H9 (cell line): ENCODE measurements at regions not wholly inside any gene's neighbourhood (a gene's known extent, or its start where the extent isn't known, plus 50 kb on each side); places are given as distances from the start of the nearest gene placed in this dataset.

Source experiments
- DNase-seq: peaks from one replicate; pipeline ENCODE4 v3.0.0-alpha.2; 2017
- H2AFZ ChIP-seq: one replicate; pipeline ENCODE4 v1.6.1; 2013; ENCODE audit warnings: mild to moderate bottlenecking, low read length, control low read depth, moderate library complexity
- H2AK5ac ChIP-seq: 2 replicates; pipeline ENCODE4 v1.6.1; 2013; ENCODE audit warnings: low read length, control low read depth, mixed read lengths; ENCODE audit not compliant: insufficient read length
- H2BK120ac ChIP-seq: one replicate; pipeline ENCODE4 v1.6.1; 2013; ENCODE audit warnings: low read depth, mild to moderate bottlenecking, low read length, control low read depth, inconsistent platforms; ENCODE audit not compliant: poor library complexity, severe bottlenecking
- H2BK12ac ChIP-seq: 2 replicates; pipeline ENCODE4 v1.6.1; 2013; ENCODE audit warnings: low read length, control low read depth, mixed read lengths, low read depth; ENCODE audit not compliant: insufficient read length
- H2BK15ac ChIP-seq: 2 replicates; pipeline ENCODE4 v1.6.1; 2013; ENCODE audit warnings: low read depth, low read length, control low read depth
- H2BK20ac ChIP-seq: one replicate; pipeline ENCODE4 v1.6.1; 2013; ENCODE audit warnings: low read depth, mild to moderate bottlenecking, low read length, control low read depth, inconsistent platforms; ENCODE audit not compliant: poor library complexity, severe bottlenecking
- H2BK5ac ChIP-seq: 2 replicates; pipeline ENCODE4 v1.6.1; 2013; ENCODE audit warnings: low read length, control low read depth, mixed read lengths; ENCODE audit not compliant: insufficient read length
- H3K14ac ChIP-seq: 2 replicates; pipeline ENCODE4 v1.6.1; 2013; ENCODE audit warnings: low read length, control low read depth; ENCODE audit not compliant: insufficient read depth
- H3K18ac ChIP-seq: 2 replicates; pipeline ENCODE4 v1.6.1; 2013; ENCODE audit warnings: low read depth, mild to moderate bottlenecking, mixed read lengths, low read length, control low read depth; ENCODE audit not compliant: insufficient read length
- H3K23ac ChIP-seq: 2 replicates; pipeline ENCODE4 v1.6.1; 2013; ENCODE audit warnings: low read length, control low read depth, mixed read lengths, low read depth; ENCODE audit not compliant: insufficient read length
- H3K23me2 ChIP-seq: 2 replicates; pipeline ENCODE4 v1.6.1; 2013; ENCODE audit warnings: low read depth, mild to moderate bottlenecking, mixed read lengths, low read length, control low read depth; ENCODE audit not compliant: insufficient read length, poor library complexity, severe bottlenecking
- H3K27ac ChIP-seq: 2 replicates; pipeline ENCODE4 v1.5.1; 2013; ENCODE audit warnings: low read length, control low read depth, mixed read lengths, low read depth; ENCODE audit not compliant: insufficient read length
- H3K27me3 ChIP-seq: 2 replicates; pipeline ENCODE4 v1.6.1; 2013; ENCODE audit warnings: low read length, control low read depth, inconsistent platforms; ENCODE audit not compliant: insufficient read depth
- H3K4ac ChIP-seq: 2 replicates; pipeline ENCODE4 v1.6.1; 2013; ENCODE audit warnings: low read depth, mild to moderate bottlenecking, control low read depth, inconsistent platforms, low read length, moderate library complexity
- H3K4me1 ChIP-seq: 2 replicates; pipeline ENCODE4 v1.6.1; 2013; ENCODE audit warnings: low read length, control low read depth, inconsistent platforms; ENCODE audit not compliant: insufficient read depth
- H3K4me2 ChIP-seq: 2 replicates; pipeline ENCODE4 v1.6.1; 2013; ENCODE audit warnings: low read length, control low read depth, mixed read lengths; ENCODE audit not compliant: insufficient read length, insufficient read depth
- H3K56ac ChIP-seq: 2 replicates; pipeline ENCODE4 v1.6.1; 2013; ENCODE audit warnings: low read depth, mild to moderate bottlenecking, mixed read lengths, low read length, control low read depth; ENCODE audit not compliant: insufficient read length
- H3K79me1 ChIP-seq: 2 replicates; pipeline ENCODE4 v1.6.1; 2013; ENCODE audit warnings: low read depth, mild to moderate bottlenecking, moderate library complexity, low read length, control low read depth, inconsistent platforms; ENCODE audit not compliant: insufficient read depth, poor library complexity, severe bottlenecking
- H3K79me2 ChIP-seq: 2 replicates; pipeline ENCODE4 v1.6.1; 2013; ENCODE audit warnings: low read length, control low read depth, inconsistent platforms; ENCODE audit not compliant: insufficient read depth
- H3K9ac ChIP-seq: 2 replicates; pipeline ENCODE4 v1.6.1; 2013; ENCODE audit warnings: low read length, control low read depth, mixed read lengths; ENCODE audit not compliant: insufficient read length; ENCODE audit errors: extremely low read depth
- H3K9me3 ChIP-seq: one replicate; pipeline ENCODE4 v1.6.1; 2013; ENCODE audit warnings: low read depth, low read length, inconsistent platforms; ENCODE audit not compliant: control insufficient read depth
- H3T11ph ChIP-seq: one replicate; pipeline ENCODE4 v1.6.1; 2013; ENCODE audit warnings: mild to moderate bottlenecking, low read length, control low read depth, inconsistent platforms
- H4K20me1 ChIP-seq: one replicate; pipeline ENCODE4 v1.6.1; 2013; ENCODE audit not compliant: control insufficient read depth, insufficient read length, insufficient read depth
- H4K5ac ChIP-seq: 2 replicates; pipeline ENCODE4 v1.6.1; 2013; ENCODE audit warnings: low read depth, mild to moderate bottlenecking, mixed read lengths, low read length, control low read depth; ENCODE audit not compliant: insufficient read length
- H4K8ac ChIP-seq: replicated peaks from 2 replicates; pipeline ENCODE4 v1.6.1; 2013; ENCODE audit warnings: low read length, control low read depth, mixed read lengths, low read depth; ENCODE audit not compliant: insufficient read length
- H4K91ac ChIP-seq: 2 replicates; pipeline ENCODE4 v1.6.1; 2013; ENCODE audit warnings: low read depth, mild to moderate bottlenecking, moderate library complexity, mixed read lengths, low read length, control low read depth; ENCODE audit not compliant: insufficient read length
- H3K27ac Mint-ChIP-seq, 3 experiments: 2 replicates in 2 of 3; 3 replicates in 1 of 3; pipeline ENCODE4 v1.8.0; 2020 to 2021; ENCODE audit warnings: mixed read lengths in 3 of 3, mild to moderate bottlenecking in 1 of 3, moderate library complexity in 1 of 3
- H3K27me3 Mint-ChIP-seq: 2 replicates; pipeline ENCODE4 v1.8.0; 2021; ENCODE audit warnings: low read depth, mild to moderate bottlenecking, moderate library complexity, mixed read lengths
- H3K36me3 Mint-ChIP-seq, 3 experiments: 2 replicates in 2 of 3; 3 replicates in 1 of 3; pipeline ENCODE4 v1.8.0; 2020 to 2021; ENCODE audit warnings: low read depth in 3 of 3, mixed read lengths in 3 of 3; ENCODE audit not compliant: insufficient read depth in 1 of 3
- H3K4me1 Mint-ChIP-seq, 2 experiments: 2 replicates each; pipeline ENCODE4 v1.8.0; 2020; ENCODE audit warnings: mixed read lengths in 2 of 2
- H3K4me3 Mint-ChIP-seq, 2 experiments: 2 replicates in 1 of 2; 3 replicates in 1 of 2; pipeline ENCODE4 v1.8.0; 2020 to 2021; ENCODE audit warnings: mild to moderate bottlenecking in 2 of 2, mixed read lengths in 2 of 2, moderate library complexity in 1 of 2
- H3K9me3 Mint-ChIP-seq, 2 experiments: 2 replicates in 1 of 2; 3 replicates in 1 of 2; pipeline ENCODE4 v1.8.0; 2020; ENCODE audit warnings: mild to moderate bottlenecking in 2 of 2, mixed read lengths in 2 of 2, moderate library complexity in 1 of 2
- WGBS: extraction: QIAGEN DNeasy Blood & Tissue Kit; methylation state at CpG from one replicate; pipeline ENCODE4 v1.1.7; 2013; ENCODE audit warnings: missing lambda C conversion rate, low lambda C conversion rate, mixed read lengths; ENCODE audit not compliant: insufficient read length; ENCODE audit errors: extremely low coverage; 5-methylcytosine and 5-hydroxymethylcytosine counted together
- TF ChIP-seq, protein P1 (sequence below): fragments of 200-600 bp; sonication (generic); conservative IDR thresholded peaks from 3 replicates; pipeline ENCODE4 v1.8.0; 2021; ENCODE audit warnings: antibody characterized with exemption, mild to moderate bottlenecking

DNA sequence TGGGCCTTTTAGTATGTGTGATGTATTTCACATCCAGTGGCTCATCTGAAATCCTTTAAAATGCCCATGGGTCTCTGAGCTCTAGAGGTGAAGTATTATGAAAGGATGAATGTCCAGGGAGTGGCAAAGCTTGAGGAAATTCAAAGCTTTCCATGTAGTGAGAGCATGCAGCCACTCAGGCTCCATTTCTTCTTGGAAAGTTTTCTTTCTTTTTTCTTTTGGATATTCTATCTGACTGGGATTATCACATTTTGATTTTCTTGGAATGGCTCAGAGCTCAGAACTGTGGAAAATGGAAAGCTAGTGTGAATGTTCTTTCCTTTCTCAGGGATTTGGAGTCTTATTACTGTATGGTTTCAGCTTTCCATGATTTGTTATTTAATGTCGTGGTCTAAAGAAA is 397.4 kb downstream of the CD109 start:
- no peaks in the 10 kb centered on the region for H3K9me3 Mint-ChIP-seq
- Histone ChIP-seq H2AK5ac (no peak overlapping the region), H2BK120ac (no peak overlapping the region), H3K9me3 (no peaks in the 10 kb centered on the region), H3K4me1 (no peaks in the 10 kb centered on the region), H3K18ac (no peak overlapping the region), H3K27me3 (no peaks in the 10 kb centered on the region), H3K27ac (no peak overlapping the region), H4K5ac (no peak overlapping the region), H3K79me1 (no peaks in the 10 kb centered on the region), H4K91ac (no peak overlapping the region), H2BK5ac (no peak overlapping the region), H3K23me2 (no peaks in the 10 kb centered on the region), H3K23ac (no peak overlapping the region), H3T11ph (no peak overlapping the region), H3K14ac (no peak overlapping the region), H4K8ac (no peak overlapping the region), H4K20me1 (no peaks in the 10 kb centered on the region), H3K79me2 (no peaks in the 10 kb centered on the region), H2BK15ac (no peak overlapping the region), H2AFZ (no peak overlapping the region), H3K56ac (no peak overlapping the region), H3K4me2 (no peak overlapping the region), H3K4ac (no peak overlapping the region), H2BK12ac (no peak overlapping the region), H3K9ac (no peak overlapping the region), H2BK20ac (no peak overlapping the region)
- DNase-seq, result no peak
- no peak overlapping the region for H3K4me3 Mint-ChIP-seq
- H3K4me1 Mint-ChIP-seq, result no peaks in the 10 kb centered on the region
- TF ChIP-seq, protein P1, sequence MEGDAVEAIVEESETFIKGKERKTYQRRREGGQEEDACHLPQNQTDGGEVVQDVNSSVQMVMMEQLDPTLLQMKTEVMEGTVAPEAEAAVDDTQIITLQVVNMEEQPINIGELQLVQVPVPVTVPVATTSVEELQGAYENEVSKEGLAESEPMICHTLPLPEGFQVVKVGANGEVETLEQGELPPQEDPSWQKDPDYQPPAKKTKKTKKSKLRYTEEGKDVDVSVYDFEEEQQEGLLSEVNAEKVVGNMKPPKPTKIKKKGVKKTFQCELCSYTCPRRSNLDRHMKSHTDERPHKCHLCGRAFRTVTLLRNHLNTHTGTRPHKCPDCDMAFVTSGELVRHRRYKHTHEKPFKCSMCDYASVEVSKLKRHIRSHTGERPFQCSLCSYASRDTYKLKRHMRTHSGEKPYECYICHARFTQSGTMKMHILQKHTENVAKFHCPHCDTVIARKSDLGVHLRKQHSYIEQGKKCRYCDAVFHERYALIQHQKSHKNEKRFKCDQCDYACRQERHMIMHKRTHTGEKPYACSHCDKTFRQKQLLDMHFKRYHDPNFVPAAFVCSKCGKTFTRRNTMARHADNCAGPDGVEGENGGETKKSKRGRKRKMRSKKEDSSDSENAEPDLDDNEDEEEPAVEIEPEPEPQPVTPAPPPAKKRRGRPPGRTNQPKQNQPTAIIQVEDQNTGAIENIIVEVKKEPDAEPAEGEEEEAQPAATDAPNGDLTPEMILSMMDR, result no peak
- peak overlapping the region in 1 of 3 experiments; percentile 81; a peak in 1 of 7 replicates for H3K27ac Mint-ChIP-seq
- H3K36me3 Mint-ChIP-seq, result no peaks in the 10 kb centered on the region
- no peaks in the 10 kb centered on the region for H3K27me3 Mint-ChIP-seq
- WGBS, result no CpG with 5 or more reads among the region's 1 CpG
